ENCODE measurements at regions not wholly inside any gene's neighbourhood (a gene's known extent, or its start where the extent isn't known, plus 50 kb on each side); places are given as distances from the start of the nearest gene placed in this dataset.
A peak's percentile ranks its signal among the peaks of the same experiment; 100 is the strongest.

DNA sequence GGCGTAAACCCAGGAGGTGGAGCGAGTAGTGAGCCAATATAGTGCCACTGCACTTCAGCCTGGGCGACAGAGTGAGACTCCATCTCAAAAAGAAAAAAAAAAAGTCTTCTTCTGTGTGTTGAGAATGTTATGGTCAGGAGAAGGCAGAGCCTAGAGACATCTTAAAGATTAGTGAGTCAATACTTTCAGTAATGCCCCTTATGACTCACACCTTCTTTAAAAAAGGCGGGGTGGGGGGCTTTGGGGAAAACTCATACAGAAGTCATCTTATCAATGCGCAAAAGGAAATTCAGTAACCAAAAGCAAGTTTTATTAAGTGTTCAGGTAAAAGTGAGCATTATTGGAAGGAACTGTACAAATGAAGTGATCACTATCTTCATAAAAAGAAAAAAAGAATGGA lies 1369.8 kb upstream of the LRRTM3 start:
- DNase-seq (ENCODE audit: low read depth): no peak
- no peak overlapping the region for H3K4me3 ChIP-seq (ENCODE audit: low read depth, low read length)
- TF ChIP-seq, protein P1, sequence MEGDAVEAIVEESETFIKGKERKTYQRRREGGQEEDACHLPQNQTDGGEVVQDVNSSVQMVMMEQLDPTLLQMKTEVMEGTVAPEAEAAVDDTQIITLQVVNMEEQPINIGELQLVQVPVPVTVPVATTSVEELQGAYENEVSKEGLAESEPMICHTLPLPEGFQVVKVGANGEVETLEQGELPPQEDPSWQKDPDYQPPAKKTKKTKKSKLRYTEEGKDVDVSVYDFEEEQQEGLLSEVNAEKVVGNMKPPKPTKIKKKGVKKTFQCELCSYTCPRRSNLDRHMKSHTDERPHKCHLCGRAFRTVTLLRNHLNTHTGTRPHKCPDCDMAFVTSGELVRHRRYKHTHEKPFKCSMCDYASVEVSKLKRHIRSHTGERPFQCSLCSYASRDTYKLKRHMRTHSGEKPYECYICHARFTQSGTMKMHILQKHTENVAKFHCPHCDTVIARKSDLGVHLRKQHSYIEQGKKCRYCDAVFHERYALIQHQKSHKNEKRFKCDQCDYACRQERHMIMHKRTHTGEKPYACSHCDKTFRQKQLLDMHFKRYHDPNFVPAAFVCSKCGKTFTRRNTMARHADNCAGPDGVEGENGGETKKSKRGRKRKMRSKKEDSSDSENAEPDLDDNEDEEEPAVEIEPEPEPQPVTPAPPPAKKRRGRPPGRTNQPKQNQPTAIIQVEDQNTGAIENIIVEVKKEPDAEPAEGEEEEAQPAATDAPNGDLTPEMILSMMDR (IDR thresholded peaks at IDR 0.05; ENCODE audit: insufficient read depth, low read depth, low read length, missing control alignments): no peak

DNA sequence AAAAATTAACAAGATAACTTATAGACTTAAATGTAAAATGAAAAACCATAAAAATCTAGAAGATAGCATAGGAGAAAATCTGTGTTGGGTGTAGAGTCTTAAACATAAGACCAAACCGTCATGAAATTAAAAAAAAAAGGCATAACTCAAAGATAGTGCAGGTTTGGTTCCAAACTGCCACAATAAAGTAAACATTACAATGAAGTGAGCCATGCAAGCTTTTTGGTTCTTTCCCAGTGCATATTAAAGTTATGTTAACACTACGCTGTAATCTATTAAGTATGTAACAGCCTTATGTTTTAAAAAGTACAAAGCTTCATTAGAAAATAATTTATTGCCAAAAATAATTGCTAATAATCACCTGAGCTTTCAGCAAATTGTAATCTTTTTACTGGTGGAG lies 1366.5 kb upstream of the LRRTM3 start:
- no peak for DNase-seq (ENCODE audit: low read depth)
- no peak overlapping the region for H3K4me3 ChIP-seq (ENCODE audit: low read depth, low read length)
- TF ChIP-seq, protein P1 (IDR thresholded peaks at IDR 0.05; ENCODE audit: insufficient read depth, low read depth, low read length, missing control alignments): no peak

DNA sequence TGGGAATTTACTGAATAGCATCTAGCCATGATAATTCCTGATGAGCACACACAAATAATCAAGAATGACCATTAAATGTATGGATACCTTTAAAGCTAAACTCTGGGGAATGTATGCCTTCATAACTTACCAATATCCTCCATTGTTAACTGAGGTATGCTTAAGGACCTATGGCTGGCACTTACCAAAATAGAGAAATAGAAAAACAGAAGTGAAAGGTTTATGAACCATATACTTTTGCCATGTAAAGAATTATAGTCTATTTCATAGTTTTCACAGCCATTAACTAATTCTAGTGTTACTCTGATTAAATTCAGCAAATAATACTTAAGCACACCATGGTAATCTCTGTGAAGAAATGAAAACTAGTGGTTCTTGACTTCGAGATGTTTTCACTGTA lies 1360.6 kb upstream of the LRRTM3 start:
- TF ChIP-seq, protein P1 (IDR thresholded peaks at IDR 0.05; ENCODE audit: insufficient read depth, low read depth, low read length, missing control alignments): no peak
- DNase-seq (ENCODE audit: low read depth): no peak
- no peak overlapping the region for H3K4me3 ChIP-seq (ENCODE audit: low read depth, low read length)

DNA sequence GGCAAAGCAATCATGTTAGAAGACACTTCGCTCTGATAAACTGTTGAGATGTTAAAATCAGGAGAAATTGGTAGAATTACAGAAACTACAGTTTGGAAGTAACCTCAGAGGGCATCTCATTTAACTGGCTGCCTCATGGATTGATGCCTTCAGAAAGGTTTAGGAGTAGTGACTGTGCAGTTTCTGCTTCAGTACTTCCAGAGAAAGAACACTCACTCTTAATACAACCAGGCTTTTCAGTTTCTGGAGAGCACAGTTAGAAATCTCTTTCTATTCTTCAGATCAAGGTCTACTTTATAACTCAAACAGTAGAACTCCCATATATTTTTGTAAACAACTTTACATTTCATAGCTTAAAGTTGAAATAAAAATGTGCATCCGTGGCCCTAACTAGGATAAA lies 1358.9 kb upstream of the LRRTM3 start:
- TF ChIP-seq, protein P1 (IDR thresholded peaks at IDR 0.05; ENCODE audit: insufficient read depth, low read depth, low read length, missing control alignments): no peak
- no peak for DNase-seq (ENCODE audit: low read depth)
- no peak overlapping the region for H3K4me3 ChIP-seq (ENCODE audit: low read depth, low read length)

DNA sequence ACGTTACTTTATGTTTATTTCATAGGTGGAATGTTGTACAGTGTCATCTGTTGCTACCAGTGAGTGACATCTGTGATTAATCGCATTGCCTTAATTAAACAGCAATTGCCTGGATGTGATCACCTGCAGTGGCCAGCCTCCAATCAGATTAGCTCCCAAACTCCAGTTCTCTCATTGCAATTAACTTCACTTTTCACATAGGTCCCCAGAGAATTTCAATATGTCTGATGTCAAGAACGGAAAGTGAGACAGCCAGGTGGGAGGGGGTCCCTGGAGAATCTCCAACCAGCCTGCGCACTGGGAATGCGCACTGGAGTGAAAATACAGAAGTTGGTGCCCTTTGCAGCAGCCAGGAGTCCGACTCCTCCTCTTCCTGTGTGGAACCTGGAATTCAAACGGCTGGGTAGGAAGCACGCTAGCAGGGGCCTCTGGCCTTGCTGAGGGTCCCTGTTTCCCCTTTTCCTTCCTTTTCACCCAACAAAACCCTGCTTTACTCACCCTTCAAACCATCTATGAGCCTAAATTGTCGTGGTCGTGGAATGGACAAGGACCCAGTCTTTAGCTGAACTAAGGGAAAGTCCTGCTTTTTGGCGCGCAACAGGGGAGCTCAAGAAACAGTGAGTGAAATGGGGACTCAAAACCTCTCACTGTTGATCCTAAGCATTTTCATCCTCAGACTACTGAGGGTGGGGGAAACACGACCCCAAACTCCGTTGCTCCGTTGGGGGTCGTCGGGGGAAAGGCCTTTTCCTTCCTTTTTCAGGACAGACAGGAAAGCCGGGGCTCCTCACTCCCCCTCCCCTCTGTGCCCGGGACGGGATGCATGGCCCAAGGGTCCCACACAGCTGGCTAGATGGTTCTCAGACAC lies 1355.5 kb upstream of the LRRTM3 start:
- H3K4me3 ChIP-seq (ENCODE audit: low read depth, low read length): peak overlapping the region; percentile 43
- DNase-seq (ENCODE audit: low read depth): peak; percentile 22

DNA sequence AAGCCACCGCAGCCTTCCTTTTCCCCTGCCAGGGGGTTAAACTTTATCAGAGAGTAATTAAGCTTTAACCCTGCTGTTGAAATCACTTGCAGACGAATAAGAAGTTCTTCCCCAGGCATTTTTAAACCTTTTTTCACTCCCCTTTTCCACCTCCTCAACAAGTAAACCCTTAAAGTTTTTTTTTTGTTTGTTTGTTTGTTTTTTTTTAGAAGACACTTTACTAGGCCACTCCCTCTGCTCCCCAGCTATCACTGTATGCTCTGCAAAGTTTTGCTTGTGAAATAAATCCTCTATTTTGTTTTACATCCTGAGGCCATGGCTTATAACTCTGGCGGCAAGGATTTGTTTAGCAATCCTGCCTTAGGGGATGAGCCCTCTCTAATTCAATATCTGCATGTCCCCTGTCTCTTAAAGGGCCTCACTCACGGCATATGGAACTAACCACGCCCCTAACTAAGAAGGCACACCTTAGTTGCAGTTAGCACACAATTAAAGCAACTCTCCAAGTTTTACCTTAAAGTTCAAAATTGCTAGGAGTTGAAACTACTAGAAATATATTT lies 1354.7 kb upstream of the LRRTM3 start:
- no peak for DNase-seq (ENCODE audit: low read depth)
- TF ChIP-seq, protein P1 (IDR thresholded peaks at IDR 0.05; ENCODE audit: insufficient read depth, low read depth, low read length, missing control alignments): no peak
- H3K4me3 ChIP-seq (ENCODE audit: low read depth, low read length): peak overlapping the region; percentile 43

More for the DNA sequence above, 1355.5 kb upstream of the LRRTM3 start:
- TF ChIP-seq, protein P1 (IDR thresholded peaks at IDR 0.05; ENCODE audit: insufficient read depth, low read depth, low read length, missing control alignments): no peak
